ENCODE measurements at regions not wholly inside any gene's neighbourhood (a gene's known extent, or its start where the extent isn't known, plus 50 kb on each side); places are given as distances from the start of the nearest gene placed in this dataset.
"Not testable (repeated sequence)": the region's sequence is repeated elsewhere in the genome, so short reads cannot be mapped to it uniquely, and the experiment has no call there.

- peak; percentile 53 for DNase-seq (ENCODE audit: low spot score)
These were observed 366.5 kb upstream of the KLF6 start for GRCh38 chr10:4151466-4151865.

DNA sequence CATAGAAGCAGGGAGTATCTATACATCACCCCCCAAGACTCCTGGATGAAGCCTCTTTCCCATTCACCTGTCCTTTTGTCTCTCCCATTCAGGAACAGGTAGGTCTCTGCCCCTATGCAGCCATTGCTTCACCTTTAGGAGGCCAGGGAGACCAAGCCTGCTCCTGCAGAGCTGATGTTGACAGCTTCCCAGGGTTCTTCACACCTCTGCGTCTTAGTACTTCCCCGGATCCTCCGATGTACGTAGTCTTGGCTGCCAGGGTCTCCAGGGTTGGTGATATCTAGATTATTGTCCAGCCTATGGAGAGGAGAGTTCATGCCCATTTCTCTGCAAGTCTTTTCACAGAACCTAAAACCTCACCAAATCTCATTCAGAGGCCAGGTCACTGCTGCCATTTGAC is 365.7 kb upstream of the KLF6 start:
- no peak for DNase-seq (ENCODE audit: low spot score)

DNA sequence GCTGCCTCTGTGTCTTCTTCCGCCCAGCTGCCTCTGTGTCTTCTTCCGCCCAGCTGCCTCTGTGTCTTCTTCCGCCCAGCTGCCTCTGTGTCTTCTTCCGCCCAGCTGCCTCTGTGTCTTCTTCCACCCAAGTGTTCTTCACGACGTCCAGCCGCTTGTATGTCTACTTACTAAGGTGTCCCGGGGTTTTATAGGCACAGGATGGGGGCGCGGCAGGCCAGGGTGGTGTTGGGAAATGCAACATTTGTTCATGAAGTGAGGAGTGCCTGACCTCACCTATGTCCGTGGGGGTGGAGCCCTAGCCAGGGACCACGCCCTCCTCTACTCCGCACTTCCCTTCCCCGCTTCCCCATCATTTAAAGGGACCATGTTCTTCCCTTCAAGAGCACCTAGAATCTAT is 364.5 kb upstream of the KLF6 start:
- DNase-seq (ENCODE audit: low spot score), result not testable (repeated sequence)

DNA sequence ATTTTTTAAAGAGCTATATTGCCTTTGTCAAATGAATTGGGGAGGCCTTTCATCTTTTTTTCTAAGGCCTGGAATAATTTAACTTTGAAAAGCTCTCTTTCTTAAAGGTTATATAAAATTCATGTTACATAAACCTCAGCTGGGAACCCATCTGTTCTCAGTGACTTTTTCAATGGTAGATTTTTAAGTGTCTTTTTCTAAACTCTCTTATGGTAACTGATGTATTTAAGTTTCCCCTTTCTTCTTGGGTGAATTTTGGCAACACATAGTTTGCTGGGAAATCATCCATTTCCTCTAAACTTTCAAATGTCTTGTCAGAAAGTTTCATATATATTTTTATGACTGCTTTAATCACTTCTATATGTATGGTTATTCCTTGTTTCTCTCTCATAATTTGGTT is 362.2 kb upstream of the KLF6 start:
- DNase-seq (ENCODE audit: low spot score), result no peak

DNA sequence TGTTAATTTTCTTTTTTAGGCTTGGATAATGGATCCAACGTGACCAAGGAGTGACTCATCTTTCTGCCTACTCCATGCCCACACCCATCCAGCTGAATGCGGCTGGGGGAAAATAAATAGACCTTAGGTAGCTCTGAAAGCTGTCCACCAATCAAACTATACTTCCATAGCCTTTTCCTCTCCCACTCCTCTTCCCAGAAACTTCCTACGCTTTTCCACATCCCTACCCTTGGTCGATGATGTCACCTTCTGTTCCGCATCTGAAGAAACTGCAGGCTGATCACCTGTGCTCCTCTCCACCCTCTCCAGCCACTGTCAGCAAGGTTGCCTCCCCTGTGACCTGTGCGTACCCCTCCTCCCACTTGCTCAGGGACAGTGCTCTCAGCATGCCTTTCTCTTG is 359.8 kb upstream of the KLF6 start:
- DNase-seq (ENCODE audit: low spot score), result no peak

- peak; percentile 28 for DNase-seq (ENCODE audit: low spot score)
These were observed 356.5 kb upstream of the KLF6 start for GRCh38 chr10:4141471-4141870.

GRCh38 chr10:4138146-4138721 is 353.2 kb upstream of the KLF6 start:
- no peak for DNase-seq (ENCODE audit: low spot score)

- no peak for DNase-seq (ENCODE audit: low spot score)
These were observed 352.3 kb upstream of the KLF6 start for GRCh38 chr10:4137299-4137698.

GRCh38 chr10:4136121-4136520 is 351.1 kb upstream of the KLF6 start:
- no peak for DNase-seq (ENCODE audit: low spot score)

DNA sequence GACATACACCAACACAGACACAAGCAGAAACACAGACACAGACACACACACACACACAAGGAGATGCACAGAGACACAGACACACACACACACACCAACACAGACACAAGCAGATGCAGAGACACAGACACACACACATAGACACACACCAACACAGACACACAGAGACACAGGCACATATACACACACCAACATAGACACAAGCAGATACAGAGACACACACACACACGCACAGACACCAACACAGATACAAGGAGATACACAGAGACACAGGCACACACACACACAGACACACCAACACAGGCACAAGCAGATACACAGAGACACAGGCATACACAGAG is 347.2 kb upstream of the KLF6 start:
- no peak for DNase-seq (ENCODE audit: low spot score)

- DNase-seq (ENCODE audit: low spot score), result no peak
These were observed 346.6 kb upstream of the KLF6 start for GRCh38 chr10:4131407-4132215.

DNA sequence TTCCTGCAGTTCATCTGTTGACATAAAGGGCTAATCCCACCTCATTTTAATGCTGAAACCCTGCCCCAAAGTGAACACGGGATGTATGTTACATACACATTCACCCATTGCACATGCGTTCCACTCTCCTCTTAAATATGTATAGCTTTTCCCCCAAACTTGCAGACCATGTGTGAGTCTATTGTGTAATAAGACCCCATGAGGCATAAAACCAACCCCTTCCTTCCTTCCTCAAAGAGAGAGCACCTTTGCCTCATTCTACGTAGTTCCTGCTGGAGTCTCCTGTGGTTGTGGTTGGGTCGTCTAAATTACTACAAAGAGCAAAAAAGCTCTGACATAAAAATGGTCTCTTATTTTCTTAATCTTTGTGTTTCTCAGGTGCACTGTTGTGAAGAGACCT is 345.7 kb upstream of the KLF6 start:
- DNase-seq (ENCODE audit: low spot score), result no peak

- no peak for DNase-seq (ENCODE audit: low spot score)
These were observed 345.0 kb upstream of the KLF6 start for GRCh38 chr10:4129866-4130477.

GRCh38 chr10:4127518-4128315 is 342.7 kb upstream of the KLF6 start:
- DNase-seq (ENCODE audit: low spot score), result peak; percentile 11

- DNase-seq (ENCODE audit: low spot score), result no peak
These were observed 340.8 kb upstream of the KLF6 start for GRCh38 chr10:4125776-4126175.

DNA sequence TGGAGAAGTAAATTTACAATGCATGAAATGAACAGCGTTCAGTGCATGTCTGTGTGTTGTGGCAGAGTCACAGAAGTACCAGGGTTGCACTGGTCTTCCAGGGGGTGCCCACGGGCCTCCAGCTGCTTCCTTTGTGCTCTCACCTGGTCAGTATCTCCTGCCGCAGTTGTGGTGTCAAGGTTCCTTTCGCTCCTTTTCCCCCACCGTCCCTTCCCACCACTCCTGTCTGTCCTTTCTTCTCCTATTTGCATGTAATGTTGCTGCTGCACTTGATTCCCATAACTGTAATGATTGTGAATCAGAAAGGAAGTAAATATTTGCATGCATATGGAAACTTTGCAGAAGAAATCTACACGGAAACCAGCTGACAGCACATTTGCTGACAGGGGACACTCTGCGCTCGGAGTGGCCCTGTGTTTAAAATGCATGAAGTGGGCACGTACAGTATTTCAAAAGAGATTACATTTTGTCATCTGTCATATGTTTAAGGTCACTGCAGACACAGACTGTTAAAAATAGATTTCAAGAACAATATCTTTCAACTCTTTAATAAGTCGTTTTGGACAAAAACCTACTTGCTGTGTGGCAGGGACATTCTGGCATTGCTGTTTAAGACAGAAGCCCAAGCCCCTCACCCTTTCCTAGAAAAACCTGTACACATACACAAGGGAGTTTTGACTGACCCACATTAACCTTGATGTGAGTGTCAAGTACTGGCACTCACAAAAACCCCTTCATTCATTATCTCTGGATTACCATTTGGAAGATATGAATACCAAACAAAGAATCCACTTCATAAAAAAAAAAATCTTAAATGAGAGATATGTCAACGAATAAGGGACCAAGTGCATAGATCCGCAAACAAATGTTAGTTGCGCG is 336.7 kb upstream of the KLF6 start:
- DNase-seq (ENCODE audit: low spot score), result no peak

- no peak for DNase-seq (ENCODE audit: low spot score)
These were observed 335.3 kb upstream of the KLF6 start for GRCh38 chr10:4120096-4120853.

GRCh38 chr10:4119107-4119506 is 334.1 kb upstream of the KLF6 start:
- DNase-seq (ENCODE audit: low spot score), result no peak

DNA sequence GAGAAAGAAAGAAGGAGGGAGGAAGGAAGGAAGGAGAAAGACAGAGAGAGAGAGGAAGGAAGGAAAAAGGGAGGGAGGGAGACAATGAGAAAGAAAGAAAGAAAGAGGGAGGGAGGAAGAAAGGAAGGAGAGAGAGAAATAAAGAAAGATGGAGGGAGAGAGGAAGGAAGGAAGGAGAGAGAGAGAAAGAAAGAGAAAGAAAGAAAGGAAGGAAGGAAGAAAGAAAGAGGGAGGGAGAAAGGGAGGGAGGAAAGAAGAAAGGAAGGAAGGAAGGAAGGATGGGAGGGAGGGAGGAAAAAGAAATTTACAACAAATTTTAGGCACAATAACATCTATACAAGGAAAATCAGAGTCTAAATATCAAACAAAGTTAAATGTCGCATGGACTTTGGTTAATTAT is 332.6 kb upstream of the KLF6 start:
- no peak for DNase-seq (ENCODE audit: low spot score)

DNA sequence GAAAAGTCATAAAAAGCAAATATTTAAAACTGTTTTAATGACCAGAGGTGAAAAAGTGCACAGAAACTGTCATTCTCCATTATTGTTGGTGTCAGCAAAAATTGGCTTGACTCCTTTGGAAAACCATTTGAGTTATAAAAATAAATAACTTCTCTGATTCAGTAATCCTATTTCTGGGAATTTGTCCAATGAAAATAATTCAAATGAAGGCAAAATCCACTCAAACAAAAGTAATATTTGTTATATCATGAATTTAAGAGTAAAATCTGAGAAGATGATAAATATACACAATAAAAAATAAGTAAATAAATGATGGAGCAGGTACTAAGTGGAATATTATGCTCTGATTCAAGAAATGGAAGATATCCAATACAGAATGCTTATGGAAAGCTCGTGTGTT is 326.6 kb upstream of the KLF6 start:
- DNase-seq (ENCODE audit: low spot score), result no peak

- DNase-seq (ENCODE audit: low spot score), result no peak
These were observed 324.5 kb upstream of the KLF6 start for GRCh38 chr10:4109469-4109868.

All from iPS-NIHi11 (cell line).